ENCODE measurements at regions not wholly inside any gene's neighbourhood (a gene's known extent, or its start where the extent isn't known, plus 50 kb on each side); places are given as distances from the start of the nearest gene placed in this dataset.

GRCh38 chr17:69870751-69871199, 204.2 kb upstream of the KCNJ16 start:
- no peak overlapping the region for H3K4me3 ChIP-seq
- H3K36me3 ChIP-seq (replicated peaks in 1 of 2) = no peaks in the 10 kb centered on the region
- intact Hi-C loops (cut with DNase I) = no loop called here
- H3K4me1 ChIP-seq (replicated peaks in 1 of 2) = peaks cover 0 to 5% of the 10 kb centered on the region in 2 donors
- H3K9me3 ChIP-seq (replicated peaks in 1 of 3) = no peaks in the 10 kb centered on the region
- H3K27me3 ChIP-seq = no peaks in the 10 kb centered on the region
- TF ChIP-seq POLR2A (IDR thresholded peaks at IDR 0.05) = no peak
- TF ChIP-seq CTCF (IDR thresholded peaks at IDR 0.05) = no peak
- H3K27ac ChIP-seq = no peak overlapping the region
- WGBS, 4 donors = 69 to 79% (median 76%) methylated on average over 3 of the region's 3 CpGs
- DNase-seq = no peak

- Histone ChIP-seq H3K27me3 (no peaks in the 10 kb centered on the region), H3K4me3 (no peak overlapping the region), H3K36me3 (replicated peaks in 1 of 2) (no peaks in the 10 kb centered on the region), H3K9me3 (replicated peaks in 1 of 3) (no peaks in the 10 kb centered on the region), H3K4me1 (replicated peaks in 1 of 2) (peaks cover 0 to 5% of the 10 kb centered on the region in 2 donors), H3K27ac (no peak overlapping the region)
- no peak for DNase-seq
- 90 to 98% (median 93%) methylated on average over 3 of the region's 3 CpGs for WGBS, 4 donors
- intact Hi-C loops (cut with DNase I) = no loop called here
- no peak for TF ChIP-seq POLR2A (IDR thresholded peaks at IDR 0.05)
- no peak for TF ChIP-seq CTCF (IDR thresholded peaks at IDR 0.05)
Measured at GRCh38 chr17:69871318-69871717, 203.7 kb upstream of the KCNJ16 start.

- Histone ChIP-seq H3K9me3 (replicated peaks in 1 of 3) (no peaks in the 10 kb centered on the region), H3K4me3 (no peak overlapping the region), H3K27me3 (no peaks in the 10 kb centered on the region), H3K36me3 (replicated peaks in 1 of 2) (no peaks in the 10 kb centered on the region), H3K27ac (no peak overlapping the region), H3K4me1 (replicated peaks in 1 of 2) (peaks cover 0 to 5% of the 10 kb centered on the region in 2 donors)
- intact Hi-C loops (cut with DNase I) = no loop called here
- WGBS, 4 donors = 92 to 99% (median 96%) methylated on average over 3 of the region's 3 CpGs
- no peak for DNase-seq
- no peak for TF ChIP-seq CTCF (IDR thresholded peaks at IDR 0.05)
- TF ChIP-seq POLR2A (IDR thresholded peaks at IDR 0.05) = no peak
Measured at GRCh38 chr17:69872675-69873262, 202.3 kb upstream of the KCNJ16 start.

GRCh38 chr17:69874175-69874670, 200.8 kb upstream of the KCNJ16 start:
- no peaks in the 10 kb centered on the region for H3K9me3 ChIP-seq (replicated peaks in 1 of 3)
- H3K4me1 ChIP-seq (replicated peaks in 1 of 2) = peaks cover 0 to 5% of the 10 kb centered on the region in 2 donors
- no peak overlapping the region for H3K4me3 ChIP-seq
- intact Hi-C loops (cut with DNase I) = no loop called here
- no peaks in the 10 kb centered on the region for H3K36me3 ChIP-seq (replicated peaks in 1 of 2)
- TF ChIP-seq POLR2A (IDR thresholded peaks at IDR 0.05) (no peak), CTCF (IDR thresholded peaks at IDR 0.05) (no peak)
- no peak for DNase-seq
- no peak overlapping the region for H3K27ac ChIP-seq
- no peaks in the 10 kb centered on the region for H3K27me3 ChIP-seq

All from adrenal gland (tissue), 9 donors.